ENCODE measurements at regions not wholly inside any gene's neighbourhood (a gene's known extent, or its start where the extent isn't known, plus 50 kb on each side); places are given as distances from the start of the nearest gene placed in this dataset.
A peak's percentile ranks its signal among the peaks of the same experiment; 100 is the strongest.

DNA sequence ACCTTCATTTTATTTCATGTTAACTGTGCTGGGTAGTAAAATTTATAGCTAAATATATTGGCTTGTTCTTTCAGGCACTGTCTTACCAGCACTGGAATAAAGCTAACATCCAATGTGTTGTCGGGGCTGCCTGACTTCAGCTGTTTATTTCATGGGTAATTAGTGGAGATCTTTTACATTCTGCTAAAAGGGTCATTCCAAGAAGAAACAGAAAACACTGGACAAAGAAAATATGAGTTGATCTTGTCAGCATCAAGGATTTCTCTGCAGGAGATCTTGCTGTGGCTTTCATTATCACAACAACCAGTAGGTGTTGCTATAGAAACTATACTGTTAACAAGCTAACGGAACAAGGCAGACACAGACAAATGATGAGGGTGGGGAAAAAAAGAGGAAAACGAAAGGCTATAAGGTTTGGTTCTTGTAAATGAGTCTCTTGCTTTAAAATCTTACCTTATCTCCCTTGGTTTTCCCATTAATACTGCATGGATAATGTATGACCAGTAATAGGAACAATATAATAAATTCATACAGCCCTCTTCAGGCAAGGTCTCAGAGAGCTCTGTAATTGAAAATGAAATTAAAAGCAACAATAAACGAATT lies 206.8 kb downstream of the SIM1 start:
- no peak for TF ChIP-seq ZNF274 (IDR thresholded peaks at IDR 0.05; ENCODE audit: low read depth, low read length)
- H3K4me3 ChIP-seq (ENCODE audit: low read length), result peak overlapping the region; percentile 6; the same call in 1 of the 2 replicates

DNA sequence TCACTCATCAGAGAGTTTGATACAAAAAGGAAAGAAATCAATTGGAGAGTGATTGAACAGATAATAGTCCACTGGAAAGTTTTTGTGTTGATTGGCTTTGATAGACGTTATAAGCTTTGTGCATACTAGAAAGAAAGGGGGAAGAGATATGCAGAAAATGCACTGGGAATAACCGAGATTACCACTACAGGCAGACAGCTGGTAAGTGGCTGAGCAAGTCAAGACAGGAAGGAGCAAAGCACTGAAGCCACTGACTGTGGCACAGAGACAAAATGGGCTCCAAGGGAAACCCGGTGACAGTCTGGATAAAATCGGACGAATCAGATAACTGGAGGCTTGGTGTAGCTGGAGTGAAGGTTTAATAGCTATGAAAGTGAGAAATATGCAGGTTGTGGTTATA lies 209.0 kb downstream of the SIM1 start:
- no peak for TF ChIP-seq ZNF274 (IDR thresholded peaks at IDR 0.05; ENCODE audit: low read depth, low read length)
- no peak overlapping the region for H3K4me3 ChIP-seq (ENCODE audit: low read length)

DNA sequence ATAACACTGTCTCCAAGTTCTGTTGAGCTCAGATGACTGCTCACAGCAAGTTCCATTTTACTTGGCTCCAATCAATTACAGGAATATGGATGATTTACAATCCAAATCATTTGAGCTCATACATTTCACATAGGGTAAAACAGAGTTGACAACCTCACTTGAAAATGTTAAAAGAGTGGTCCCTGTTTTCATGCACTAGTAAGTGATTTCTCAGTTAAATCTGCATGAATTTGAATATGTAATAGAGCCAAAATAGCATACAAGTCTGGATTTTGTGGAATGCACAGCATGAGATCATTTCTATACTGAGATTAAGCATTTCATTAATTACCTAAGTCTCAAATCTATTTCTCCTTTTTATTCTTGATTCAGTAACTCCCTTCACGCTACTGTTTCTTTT lies 217.6 kb downstream of the SIM1 start:
- no peak overlapping the region for H3K4me3 ChIP-seq (ENCODE audit: low read length)
- no peak for TF ChIP-seq ZNF274 (IDR thresholded peaks at IDR 0.05; ENCODE audit: low read depth, low read length)

DNA sequence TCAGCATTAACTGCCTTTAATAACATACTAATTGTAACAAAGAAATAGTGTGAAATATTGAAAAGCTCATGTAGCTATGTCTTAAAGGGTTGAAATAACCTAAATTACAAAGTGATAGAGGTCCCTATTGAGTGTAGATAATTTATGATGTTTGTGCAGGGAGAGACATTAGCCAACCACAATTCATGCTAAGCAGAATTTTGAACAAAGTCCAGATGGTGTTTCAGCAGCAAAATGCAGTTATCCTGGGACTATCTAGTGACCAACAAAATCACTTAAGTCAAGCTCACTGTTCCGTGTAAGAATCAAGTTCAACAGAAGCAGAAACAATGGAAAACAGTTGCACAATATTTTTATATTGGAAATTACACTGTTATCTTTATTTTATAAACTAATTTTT lies 218.5 kb downstream of the SIM1 start:
- H3K4me3 ChIP-seq (ENCODE audit: low read length), result no peak overlapping the region
- no peak for TF ChIP-seq ZNF274 (IDR thresholded peaks at IDR 0.05; ENCODE audit: low read depth, low read length)

DNA sequence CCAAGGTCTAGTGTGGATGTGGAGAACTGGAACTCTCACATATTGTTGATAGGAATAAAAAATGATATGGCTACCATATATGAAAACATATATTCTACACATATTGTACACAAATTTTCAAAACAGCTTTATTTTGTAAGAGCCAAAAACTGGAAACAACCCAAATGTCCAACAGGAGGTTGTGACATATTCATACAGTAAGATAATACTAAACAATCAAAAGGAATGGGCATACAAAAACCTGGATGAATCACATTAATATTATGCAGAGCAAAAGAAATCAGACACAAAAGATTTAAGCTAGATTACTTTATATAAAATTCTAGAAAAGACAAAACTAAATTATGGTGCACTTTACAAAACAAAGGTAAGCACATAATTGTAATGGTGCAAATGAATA lies 223.9 kb downstream of the SIM1 start:
- no peak overlapping the region for H3K4me3 ChIP-seq (ENCODE audit: low read length)
- no peak for TF ChIP-seq ZNF274 (IDR thresholded peaks at IDR 0.05; ENCODE audit: low read depth, low read length)

DNA sequence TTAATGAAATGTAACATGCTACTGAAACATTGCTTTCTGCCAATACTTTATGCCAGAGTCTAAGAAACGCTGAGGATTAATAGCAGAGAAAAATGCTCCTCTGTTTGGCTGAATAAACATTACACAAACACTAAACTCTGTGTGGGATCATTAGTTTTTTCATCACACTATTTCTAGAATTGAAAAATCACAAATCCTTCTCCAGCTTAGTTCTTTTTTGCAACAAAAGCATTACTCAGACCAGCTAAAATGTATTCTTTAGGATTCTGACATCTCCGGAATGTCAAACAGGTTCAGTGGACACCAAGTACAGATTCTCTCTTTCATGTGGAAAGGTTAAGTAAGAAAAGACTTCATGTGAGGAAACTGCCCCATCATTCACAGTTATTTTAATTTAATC lies 226.9 kb downstream of the SIM1 start:
- TF ChIP-seq ZNF274 (IDR thresholded peaks at IDR 0.05; ENCODE audit: low read depth, low read length), result no peak
- no peak overlapping the region for H3K4me3 ChIP-seq (ENCODE audit: low read length)

DNA sequence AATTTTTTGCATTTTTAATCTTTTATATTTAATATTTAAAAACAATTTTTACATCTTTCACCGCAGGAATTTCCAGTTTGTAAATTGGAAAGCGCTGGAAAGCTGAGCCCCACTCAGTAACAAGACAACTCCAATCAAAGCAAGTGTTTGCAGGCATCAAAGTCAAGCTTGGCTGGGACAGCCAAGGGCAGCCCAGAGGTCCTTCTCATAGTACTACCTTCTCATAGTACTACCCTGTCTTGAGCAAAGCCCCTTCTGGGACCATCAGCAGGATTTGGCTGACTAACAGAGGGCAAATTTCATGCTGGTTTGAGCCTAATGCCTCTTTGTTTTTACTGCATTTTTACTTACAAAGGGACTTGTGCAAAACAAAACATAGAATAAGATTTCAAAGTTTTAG lies 228.3 kb downstream of the SIM1 start:
- TF ChIP-seq ZNF274 (IDR thresholded peaks at IDR 0.05; ENCODE audit: low read depth, low read length), result no peak
- H3K4me3 ChIP-seq (ENCODE audit: low read length), result no peak overlapping the region

DNA sequence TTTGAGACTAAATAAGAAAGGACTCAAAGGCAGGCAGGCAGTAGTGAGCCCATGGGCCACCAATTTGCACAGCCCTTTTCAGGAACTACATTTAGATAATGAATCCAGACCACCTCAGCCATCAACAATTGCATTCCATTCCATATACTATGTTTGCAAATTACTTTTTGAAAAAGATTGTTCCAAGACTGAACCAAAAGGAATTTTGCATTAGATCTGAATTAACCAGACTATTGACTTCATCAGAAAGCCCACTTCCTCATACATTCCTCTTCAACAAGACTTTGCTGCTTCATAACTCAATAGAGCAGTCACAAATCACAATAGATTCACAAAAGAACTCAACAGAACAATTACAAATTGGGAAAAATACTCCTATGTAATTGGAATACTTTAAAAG lies 229.1 kb downstream of the SIM1 start:
- H3K4me3 ChIP-seq (ENCODE audit: low read length), result no peak overlapping the region
- TF ChIP-seq ZNF274 (IDR thresholded peaks at IDR 0.05; ENCODE audit: low read depth, low read length), result no peak

DNA sequence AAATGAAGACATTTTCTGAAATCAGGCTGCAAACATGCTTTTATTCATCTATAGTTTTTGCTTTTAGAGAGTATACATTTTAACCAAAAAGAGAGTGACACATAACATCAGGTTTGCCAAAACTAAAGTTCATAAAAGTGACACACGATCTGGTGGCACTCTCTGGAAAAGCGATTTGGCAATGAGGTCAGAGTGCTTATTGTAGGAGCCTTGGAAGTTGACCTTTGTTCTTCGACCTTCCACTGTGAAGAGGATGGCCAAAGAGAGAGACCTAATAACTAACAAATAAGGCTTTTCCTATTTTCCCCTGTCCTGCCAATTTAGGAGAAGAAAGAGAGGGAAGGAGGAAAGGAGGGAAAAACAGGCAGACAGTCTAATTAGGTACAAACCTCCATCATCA lies 230.1 kb downstream of the SIM1 start:
- no peak for TF ChIP-seq ZNF274 (IDR thresholded peaks at IDR 0.05; ENCODE audit: low read depth, low read length)

DNA sequence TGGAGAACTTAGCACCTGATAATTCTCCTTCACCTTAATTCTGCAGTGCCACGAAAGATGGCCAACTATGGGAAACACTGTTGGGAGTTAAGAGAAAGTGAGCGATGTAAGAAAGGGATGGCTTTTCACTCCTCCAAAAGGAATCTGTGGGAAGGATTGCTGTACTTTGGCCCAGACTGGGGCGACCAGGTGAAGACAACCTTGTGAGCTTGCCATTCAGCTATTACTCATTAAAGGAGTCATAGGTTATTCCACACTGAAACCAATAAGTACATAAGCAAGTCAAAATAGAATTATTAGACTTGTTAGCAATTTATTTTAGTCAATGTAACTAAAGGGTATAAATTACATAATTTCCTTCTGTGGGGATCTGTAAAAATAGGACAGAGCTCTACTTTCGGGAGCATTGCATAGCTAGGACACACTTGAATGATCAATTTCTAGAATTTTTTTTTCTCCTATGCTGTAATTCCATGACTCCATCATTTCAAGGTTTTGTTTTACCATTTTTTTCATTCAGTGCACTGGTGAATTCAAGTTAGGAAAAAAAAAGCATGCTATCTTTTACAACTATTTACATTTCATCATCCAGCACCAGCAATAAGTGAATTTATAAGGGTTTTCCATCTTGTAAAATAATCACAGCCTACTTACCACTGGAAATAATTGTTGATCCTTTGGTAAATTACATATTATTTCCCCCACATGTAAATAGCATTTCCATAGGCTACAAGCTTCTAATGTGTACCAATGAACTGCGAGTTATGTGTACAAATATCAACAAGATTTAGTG lies 231.7 kb downstream of the SIM1 start:
- TF ChIP-seq ZNF274 (IDR thresholded peaks at IDR 0.05; ENCODE audit: low read depth, low read length), result no peak

More for the DNA sequence above, 230.1 kb downstream of the SIM1 start:
- no peak overlapping the region for H3K4me3 ChIP-seq (ENCODE audit: low read length)

DNA sequence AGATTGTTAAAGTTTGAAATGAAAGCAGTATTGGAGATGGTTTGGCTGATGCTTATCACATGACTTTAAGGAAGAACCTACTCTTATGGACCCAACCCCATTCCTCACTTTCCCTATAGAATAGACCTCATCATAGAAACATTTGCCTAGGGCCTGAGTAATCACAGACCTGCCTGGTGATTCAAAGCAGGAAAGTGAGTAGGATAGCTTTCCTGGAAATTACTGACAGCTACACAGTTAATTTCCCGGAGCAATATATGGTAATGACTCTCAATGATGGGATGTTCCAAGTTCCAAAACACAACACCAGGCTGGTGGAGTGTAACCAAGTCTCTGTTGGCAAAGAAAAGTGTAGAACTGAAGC lies 233.8 kb downstream of the SIM1 start:
- no peak overlapping the region for H3K4me3 ChIP-seq (ENCODE audit: low read length)
- no peak for TF ChIP-seq ZNF274 (IDR thresholded peaks at IDR 0.05; ENCODE audit: low read depth, low read length)

More for the DNA sequence above, 231.7 kb downstream of the SIM1 start:
- H3K4me3 ChIP-seq (ENCODE audit: low read length), result no peak overlapping the region

DNA sequence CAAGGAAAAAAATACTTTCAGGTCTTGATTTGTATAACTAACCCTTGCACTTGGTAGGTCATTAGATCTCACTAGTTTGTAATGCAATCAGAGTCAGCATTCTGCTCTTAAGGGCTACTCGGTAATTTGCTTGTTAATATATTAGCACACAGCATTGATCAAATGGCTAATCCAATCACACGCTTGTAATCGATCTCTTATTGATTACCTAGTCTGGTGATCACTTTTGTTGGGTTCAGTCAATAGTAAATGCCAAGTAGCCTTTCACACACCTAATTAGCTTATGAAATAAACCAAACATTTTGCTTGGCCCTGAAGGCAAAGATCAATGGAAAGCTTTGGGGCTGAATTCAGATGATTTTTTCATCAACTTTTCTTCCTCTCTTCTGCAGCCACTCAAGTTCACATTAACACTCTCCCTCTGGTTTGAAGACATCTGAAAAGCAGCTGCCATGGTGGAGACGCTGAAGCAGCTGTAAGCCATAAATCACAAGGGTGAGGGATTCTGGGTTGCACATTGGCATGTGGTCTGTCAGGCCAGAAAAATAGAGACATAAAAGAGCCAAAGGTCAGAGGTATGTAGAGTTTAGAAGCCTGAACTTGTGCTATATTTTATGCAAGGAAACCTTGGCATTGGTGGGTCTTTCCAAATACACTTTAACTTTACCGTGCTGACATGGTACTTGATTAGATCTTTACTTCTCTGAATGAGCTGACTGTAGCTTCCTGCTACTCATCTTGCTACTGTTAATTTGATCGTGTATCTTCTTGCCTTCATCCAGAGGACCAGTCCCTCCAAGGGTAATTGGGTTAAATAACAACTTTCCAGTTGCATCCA lies 234.4 kb downstream of the SIM1 start:
- TF ChIP-seq ZNF274 (IDR thresholded peaks at IDR 0.05; ENCODE audit: low read depth, low read length), result no peak

DNA sequence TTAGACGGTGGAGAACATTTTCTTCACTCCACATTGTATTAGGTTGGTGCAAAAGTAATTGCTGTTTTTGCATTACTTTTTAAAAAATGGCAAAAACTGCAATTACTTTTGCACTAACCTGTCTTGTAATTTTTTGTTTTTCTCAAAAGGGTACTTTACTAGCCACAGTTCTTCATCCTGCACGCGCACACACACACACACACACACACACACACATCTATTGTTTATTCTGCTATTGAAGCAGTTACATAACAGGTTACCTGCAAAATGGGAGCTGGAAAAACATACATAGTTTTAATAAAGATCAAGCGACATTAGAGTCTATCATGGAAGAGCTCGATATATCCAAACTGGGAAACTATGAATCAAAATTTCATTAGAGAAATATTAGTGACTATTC lies 235.2 kb downstream of the SIM1 start:
- H3K4me3 ChIP-seq (ENCODE audit: low read length), result no peak overlapping the region
- TF ChIP-seq ZNF274 (IDR thresholded peaks at IDR 0.05; ENCODE audit: low read depth, low read length), result no peak

More for the DNA sequence above, 234.4 kb downstream of the SIM1 start:
- H3K4me3 ChIP-seq (ENCODE audit: low read length), result no peak overlapping the region

DNA sequence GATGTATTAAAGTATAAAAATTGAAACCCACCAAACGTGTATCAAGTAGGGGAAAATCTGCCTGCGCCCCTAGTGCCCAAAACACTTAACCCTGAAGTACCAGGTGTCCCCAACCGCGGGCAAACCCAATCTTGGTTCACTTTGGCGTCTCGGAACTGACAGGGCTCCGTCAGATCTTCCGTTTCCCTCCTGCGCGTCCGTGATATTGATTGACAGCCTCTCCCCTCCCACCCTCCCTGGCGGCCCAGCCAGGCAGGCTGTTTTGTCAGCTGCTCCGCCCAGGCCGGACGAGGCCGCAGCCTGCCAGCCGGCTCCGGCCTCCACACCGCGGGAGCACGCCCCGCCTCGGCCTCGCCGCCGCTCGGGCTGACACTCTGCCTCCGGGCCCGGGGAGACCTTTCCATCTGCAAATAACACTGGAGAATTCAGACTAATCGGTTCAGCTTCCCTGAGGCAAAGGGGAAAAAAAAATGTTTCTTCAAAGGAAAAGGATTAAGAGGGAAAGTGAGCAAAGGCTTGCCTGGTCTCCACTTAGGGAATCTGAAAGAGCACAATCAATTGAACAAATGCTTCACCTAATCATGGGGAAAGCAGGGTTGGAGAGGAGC lies 234.9 kb upstream of the MCHR2 start:
- TF ChIP-seq ZNF274 (IDR thresholded peaks at IDR 0.05; ENCODE audit: low read depth, low read length), result no peak
- H3K4me3 ChIP-seq (ENCODE audit: low read length), result peak overlapping the region; percentile 42
